GM12878 (cell line): ENCODE measurements at regions not wholly inside any gene's neighbourhood (a gene's known extent, or its start where the extent isn't known, plus 50 kb on each side); places are given as distances from the start of the nearest gene placed in this dataset.

Experiments used
- ATAC-seq: fragments of 200-7000 bp; cut with Tn5 transposase; 3 replicates; pipeline ENCODE4 v1.9.1; 2020; ENCODE audit warnings: mild to moderate bottlenecking, moderate library complexity
- BruUV-seq: library from RNA; stranded (reverse); fragments of 400-500 nt; replicated peaks from 2 replicates; lab custom pipeline; 2021; lab: Mats Ljungman, UMichigan
- CTCF ChIA-PET: fragments of 300-600 bp; sonication (Branson Sonifier 250); formaldehyde crosslinking; extraction: SDS; loops from one replicate; lab custom pipeline; 2021; ENCODE audit warnings: inconsistent platforms; lab: Yijun Ruan, JAX
- POLR2A ChIA-PET: fragments of 350-600 bp; formaldehyde crosslinking; extraction: SDS; loops from one replicate; lab custom pipeline; 2021; ENCODE audit warnings: inconsistent platforms; lab: Charles Lee
- RAD21 ChIA-PET: fragments of 300-600 bp; sonication (Branson Sonifier 250); formaldehyde crosslinking; loops from one replicate; lab custom pipeline; 2023; ENCODE audit warnings: antibody characterized with exemption; ENCODE audit not compliant: unreplicated experiment; lab: Charles Lee
- SMC1A ChIA-PET: fragments of 300-600 bp; sonication (Branson Sonifier 250); formaldehyde crosslinking; loops from one replicate; lab custom pipeline; 2023; ENCODE audit not compliant: unreplicated experiment, uncharacterized antibody; lab: Charles Lee
- DNase-seq: peaks from one replicate; pipeline ENCODE4 v3.0.0-alpha.2; 2011; ENCODE audit warnings: low read depth, low spot score
- FAIRE-seq: peaks from 3 replicates; lab custom pipeline; 2011; peaks lifted over from hg19 to GRCh38; lab: Jason Lieb, UNC
- H2AFZ ChIP-seq: 2 replicates; pipeline ENCODE4 v1.6.0; 2011; ENCODE audit warnings: low read depth, low read length, control low read depth; ENCODE audit not compliant: control insufficient read depth
- H3K27ac ChIP-seq: 2 replicates; pipeline ENCODE4 v1.5.1; 2011; ENCODE audit warnings: control low read depth; ENCODE audit not compliant: control insufficient read depth, insufficient read depth
- H3K27me3 ChIP-seq, 2 experiments: replicated peaks in 1 of 2; 2 replicates each; pipeline versions ENCODE4 v1.6.0 to v1.6.1; 2011; ENCODE audit warnings: low read length in 1 of 2; ENCODE audit not compliant: control insufficient read depth in 2 of 2, insufficient read depth in 2 of 2
- H3K36me3 ChIP-seq, 2 experiments: 2 replicates each; pipeline ENCODE4 v1.5.1; 2011; ENCODE audit warnings: low read length in 1 of 2; ENCODE audit not compliant: control insufficient read depth in 2 of 2, insufficient read depth in 2 of 2
- H3K4me1 ChIP-seq: 2 replicates; pipeline ENCODE4 v1.6.1; 2011; ENCODE audit warnings: mild to moderate bottlenecking, low read length, moderate library complexity, mixed read lengths; ENCODE audit not compliant: control insufficient read depth, insufficient read depth
- H3K4me2 ChIP-seq: 2 replicates; pipeline ENCODE4 v1.6.0; 2011; ENCODE audit warnings: control low read depth; ENCODE audit not compliant: control insufficient read depth, insufficient read depth
- H3K4me3 ChIP-seq: fragments of 200-600 bp; sonication (generic); 2 replicates; pipeline ENCODE4 v1.5.1; 2016
- H3K79me2 ChIP-seq: 2 replicates; pipeline ENCODE4 v1.6.0; 2011; ENCODE audit warnings: low read length; ENCODE audit not compliant: control insufficient read depth, insufficient read depth
- H3K9ac ChIP-seq: 2 replicates; pipeline ENCODE4 v1.8.0; 2011; ENCODE audit warnings: low read length, control low read depth, mixed read lengths; ENCODE audit not compliant: control insufficient read depth, insufficient read depth
- H3K9me3 ChIP-seq: replicated peaks from 3 replicates; pipeline ENCODE4 v1.5.1; 2011; ENCODE audit warnings: mild to moderate bottlenecking, low read length; ENCODE audit not compliant: control insufficient read depth, insufficient read depth
- H4K20me1 ChIP-seq: 2 replicates; pipeline ENCODE4 v1.6.0; 2011; ENCODE audit not compliant: control insufficient read depth, insufficient read depth
- MXI1 ChIP-seq: fragments of 150-350 bp; IDR thresholded peaks from 2 replicates; pipeline ENCODE4 v1.6.1; 2011; ENCODE audit warnings: low read depth, mild to moderate bottlenecking, inconsistent platforms, low read length, improper control_type of control experiment
- SUPT20H ChIP-seq: IDR thresholded peaks from 2 replicates; pipeline ENCODE4 v1.6.1; 2011; ENCODE audit warnings: low read depth, mild to moderate bottlenecking, low read length, moderate library complexity, borderline replicate concordance; ENCODE audit not compliant: control insufficient read depth
- WGBS: methylation state at CpG from one replicate; pipeline ENCODE4 v1.1.6; 2016; ENCODE audit warnings: low lambda C conversion rate; ENCODE audit not compliant: insufficient replicate concordance, insufficient coverage; ENCODE audit errors: missing lambda C conversion rate; 5-methylcytosine and 5-hydroxymethylcytosine counted together
- in situ Hi-C: fragments of 300-500 bp; cut with MboI; formaldehyde crosslinking; loops from 9 replicates; pipeline ENCODE4 v1.14.3; 2018; ENCODE audit warnings: mixed read lengths
- intact Hi-C: fragments of 100-400 bp; cut with micrococcal nuclease; formaldehyde crosslinking; loops from one replicate; pipeline ENCODE4 v1.14.2; 2022; ENCODE audit not compliant: unreplicated experiment
- TF ChIP-seq, protein P1 (sequence below): fragments of 450-650 bp; IDR thresholded peaks from 2 replicates; pipeline ENCODE4 v1.6.1; 2016; ENCODE audit warnings: mild to moderate bottlenecking

DNA sequence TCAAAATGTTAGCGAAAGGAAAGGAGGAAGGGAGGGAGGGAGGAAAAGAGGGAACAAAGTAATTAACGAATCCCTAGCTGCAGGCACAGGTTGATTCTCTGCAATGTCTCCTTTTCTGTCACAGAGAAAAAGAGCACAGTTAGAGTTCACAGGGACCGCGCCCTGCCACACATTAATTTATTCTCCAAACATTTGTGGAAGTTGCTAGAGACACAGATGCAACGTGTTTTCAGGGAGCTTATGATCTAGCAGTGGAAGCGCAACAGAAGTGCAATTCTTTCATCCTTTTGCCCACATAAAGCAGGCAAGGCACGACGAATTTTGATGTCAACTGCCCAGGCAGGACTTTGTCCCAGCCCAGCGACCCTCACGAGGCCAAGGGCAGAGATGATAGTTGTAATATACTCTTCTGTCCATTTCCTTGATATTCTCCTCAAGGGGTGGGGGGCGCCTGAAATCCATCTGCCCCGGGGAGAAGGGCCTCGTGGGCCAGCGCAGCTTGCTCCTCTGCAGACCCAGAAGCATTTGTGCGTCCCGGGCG lies 101.7 kb upstream of the ZNF438 start:
- ChIA-PET CTCF (no interaction called here), POLR2A (interaction anchor here (0.5 to 1.1 kb wide), 3 partner anchors 12 to 325 kb away, joined by 3 read pairs; no protein-coding TSS in a partner anchor), RAD21 (interaction anchor here (0.6 to 2.5 kb wide), 6 partner anchors 12 to 184 kb away, joined by 3 to 9 read pairs (median 5); partner anchors contain the start of gene ZNF438), SMC1A (interaction anchor here (0.5 to 2.4 kb wide), 7 partner anchors 13 to 527 kb away, joined by 3 to 12 read pairs (median 5); no protein-coding TSS in a partner anchor)
- 41% methylated on average over 13 of the region's 17 CpGs for WGBS
- in situ Hi-C loops (no loop called here), intact Hi-C loops (loop anchor here (10.0 kb wide), 2 partner anchors 99 to 181 kb away; partner anchors contain the start of genes ZEB1 and ZNF438)
- Histone ChIP-seq H3K9ac (peak overlapping the region; percentile 40; the same call in 1 of the 2 replicates), H4K20me1 (no peaks in the 10 kb centered on the region), H3K79me2 (no peaks in the 10 kb centered on the region), H3K27me3 (no peaks in the 10 kb centered on the region), H2AFZ (peak overlapping the region; percentile 81), H3K4me2 (peak overlapping the region; percentile 79), H3K4me3 (0 out of 2 replicates have a peak overlapping the region, but pooled peaks have one; percentile 69), H3K4me1 (peaks cover 11% of the 10 kb centered on the region), H3K36me3 (no peaks in the 10 kb centered on the region), H3K27ac (no peak overlapping the region), H3K9me3 (no peaks in the 10 kb centered on the region)
- no peak for TF ChIP-seq SUPT20H
- TF ChIP-seq, protein P1, sequence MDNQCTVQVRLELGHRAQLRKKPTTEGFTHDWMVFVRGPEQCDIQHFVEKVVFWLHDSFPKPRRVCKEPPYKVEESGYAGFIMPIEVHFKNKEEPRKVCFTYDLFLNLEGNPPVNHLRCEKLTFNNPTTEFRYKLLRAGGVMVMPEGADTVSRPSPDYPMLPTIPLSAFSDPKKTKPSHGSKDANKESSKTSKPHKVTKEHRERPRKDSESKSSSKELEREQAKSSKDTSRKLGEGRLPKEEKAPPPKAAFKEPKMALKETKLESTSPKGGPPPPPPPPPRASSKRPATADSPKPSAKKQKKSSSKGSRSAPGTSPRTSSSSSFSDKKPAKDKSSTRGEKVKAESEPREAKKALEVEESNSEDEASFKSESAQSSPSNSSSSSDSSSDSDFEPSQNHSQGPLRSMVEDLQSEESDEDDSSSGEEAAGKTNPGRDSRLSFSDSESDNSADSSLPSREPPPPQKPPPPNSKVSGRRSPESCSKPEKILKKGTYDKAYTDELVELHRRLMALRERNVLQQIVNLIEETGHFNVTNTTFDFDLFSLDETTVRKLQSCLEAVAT = 0 out of 2 replicates have a peak, but pooled peaks have one; percentile 36
- no peak for TF ChIP-seq MXI1
- BruUV-seq = TSS peak; percentile 78
- no peak for DNase-seq
- no peak for ATAC-seq
- FAIRE-seq = no peak
